Neural progenitor cell (in vitro differentiated cells): ENCODE measurements at regions not wholly inside any gene's neighbourhood (a gene's known extent, or its start where the extent isn't known, plus 50 kb on each side); places are given as distances from the start of the nearest gene placed in this dataset.

Experiments
- DNase-seq: peaks from one replicate; pipeline ENCODE4 v3.0.0-alpha.2; 2016; ENCODE audit warnings: low spot score
- H2AFZ ChIP-seq: fragments of 200-600 bp; sonication (generic); replicated peaks from 2 replicates; pipeline ENCODE4 v1.6.1; 2016; ENCODE audit warnings: antibody characterized with exemption
- H3F3A ChIP-seq: fragments of 200-600 bp; sonication (generic); 2 replicates; pipeline ENCODE4 v1.6.1; 2016; ENCODE audit warnings: antibody characterized with exemption, low read depth
- H3K27ac ChIP-seq: fragments of 200-600 bp; sonication (generic); 2 replicates; pipeline ENCODE4 v1.5.1; 2016; ENCODE audit warnings: mild to moderate bottlenecking
- H3K27me3 ChIP-seq: fragments of 200-600 bp; sonication (generic); 2 replicates; pipeline ENCODE4 v1.6.1; 2016; ENCODE audit warnings: mild to moderate bottlenecking, moderate library complexity
- H3K36me3 ChIP-seq: fragments of 200-600 bp; sonication (generic); 2 replicates; pipeline ENCODE4 v1.5.1; 2016
- H3K4me1 ChIP-seq: fragments of 200-600 bp; sonication (generic); 2 replicates; pipeline ENCODE4 v1.6.1; 2016; ENCODE audit warnings: mixed run types
- H3K4me2 ChIP-seq: fragments of 200-600 bp; sonication (generic); 2 replicates; pipeline ENCODE4 v1.6.1; 2016
- H3K4me3 ChIP-seq: fragments of 200-600 bp; sonication (generic); 2 replicates; pipeline ENCODE4 v1.5.1; 2016
- H3K79me2 ChIP-seq: fragments of 200-600 bp; sonication (generic); 2 replicates; pipeline ENCODE4 v1.6.1; 2016; ENCODE audit warnings: low read depth
- H3K9ac ChIP-seq: fragments of 200-600 bp; sonication (generic); 2 replicates; pipeline ENCODE4 v1.6.1; 2016
- H3K9me3 ChIP-seq: fragments of 200-600 bp; sonication (generic); 2 replicates; pipeline ENCODE4 v1.5.1; 2016; ENCODE audit warnings: low read depth
- H4K20me1 ChIP-seq: fragments of 200-600 bp; sonication (generic); 2 replicates; pipeline ENCODE4 v1.6.1; 2016; ENCODE audit warnings: low read depth
- H3K27ac Mint-ChIP-seq: 3 replicates; pipeline ENCODE4 v1.8.0; 2021; ENCODE audit warnings: mixed read lengths
- H3K27me3 Mint-ChIP-seq: 2 replicates; pipeline ENCODE4 v1.8.0; 2022; ENCODE audit warnings: low read depth, mild to moderate bottlenecking, inconsistent platforms, moderate library complexity, mixed read lengths; ENCODE audit not compliant: insufficient read depth
- H3K36me3 Mint-ChIP-seq: 3 replicates; pipeline ENCODE4 v1.8.0; 2021; ENCODE audit warnings: mixed read lengths
- H3K4me1 Mint-ChIP-seq: 3 replicates; pipeline ENCODE4 v1.8.0; 2021; ENCODE audit warnings: mixed read lengths
- H3K4me3 Mint-ChIP-seq: 3 replicates; pipeline ENCODE4 v1.8.0; 2021; ENCODE audit warnings: mild to moderate bottlenecking, moderate library complexity, mixed read lengths
- H3K9me3 Mint-ChIP-seq: 3 replicates; pipeline ENCODE4 v1.8.0; 2020; ENCODE audit warnings: mixed read lengths
- EZH2 ChIP-seq: fragments of 200-600 bp; sonication (generic); IDR thresholded peaks from 2 replicates; pipeline ENCODE4 v1.6.1; 2017; ENCODE audit warnings: antibody characterized with exemption, mild to moderate bottlenecking, moderate library complexity
- EZH2phosphoT487 ChIP-seq: fragments of 200-600 bp; sonication (generic); IDR thresholded peaks from 2 replicates; pipeline ENCODE4 v1.6.1; 2017; ENCODE audit warnings: antibody characterized with exemption
- TF ChIP-seq, protein P1 (sequence below): fragments of 200-600 bp; sonication (generic); IDR thresholded peaks from 2 replicates; pipeline ENCODE4 v1.5.1; 2017; ENCODE audit warnings: antibody characterized with exemption, mild to moderate bottlenecking

- Histone ChIP-seq H3K9ac (no peak overlapping the region), H3K4me3 (no peak overlapping the region), H3F3A (no peaks in the 10 kb centered on the region), H3K9me3 (peaks cover 14% of the 10 kb centered on the region), H3K27me3 (no peaks in the 10 kb centered on the region), H3K79me2 (no peaks in the 10 kb centered on the region), H3K27ac (no peak overlapping the region), H2AFZ (no peak overlapping the region), H3K4me2 (no peak overlapping the region), H4K20me1 (no peaks in the 10 kb centered on the region), H3K4me1 (no peaks in the 10 kb centered on the region), H3K36me3 (peaks cover 11% of the 10 kb centered on the region)
- Mint-ChIP-seq H3K27me3 (no peaks in the 10 kb centered on the region), H3K36me3 (no peaks in the 10 kb centered on the region), H3K9me3 (peaks cover 23% of the 10 kb centered on the region), H3K4me1 (peaks cover 8% of the 10 kb centered on the region), H3K4me3 (no peak overlapping the region), H3K27ac (no peak overlapping the region)
- DNase-seq, result no peak
- TF ChIP-seq EZH2phosphoT487 (no peak), EZH2 (no peak)
- TF ChIP-seq, protein P1, sequence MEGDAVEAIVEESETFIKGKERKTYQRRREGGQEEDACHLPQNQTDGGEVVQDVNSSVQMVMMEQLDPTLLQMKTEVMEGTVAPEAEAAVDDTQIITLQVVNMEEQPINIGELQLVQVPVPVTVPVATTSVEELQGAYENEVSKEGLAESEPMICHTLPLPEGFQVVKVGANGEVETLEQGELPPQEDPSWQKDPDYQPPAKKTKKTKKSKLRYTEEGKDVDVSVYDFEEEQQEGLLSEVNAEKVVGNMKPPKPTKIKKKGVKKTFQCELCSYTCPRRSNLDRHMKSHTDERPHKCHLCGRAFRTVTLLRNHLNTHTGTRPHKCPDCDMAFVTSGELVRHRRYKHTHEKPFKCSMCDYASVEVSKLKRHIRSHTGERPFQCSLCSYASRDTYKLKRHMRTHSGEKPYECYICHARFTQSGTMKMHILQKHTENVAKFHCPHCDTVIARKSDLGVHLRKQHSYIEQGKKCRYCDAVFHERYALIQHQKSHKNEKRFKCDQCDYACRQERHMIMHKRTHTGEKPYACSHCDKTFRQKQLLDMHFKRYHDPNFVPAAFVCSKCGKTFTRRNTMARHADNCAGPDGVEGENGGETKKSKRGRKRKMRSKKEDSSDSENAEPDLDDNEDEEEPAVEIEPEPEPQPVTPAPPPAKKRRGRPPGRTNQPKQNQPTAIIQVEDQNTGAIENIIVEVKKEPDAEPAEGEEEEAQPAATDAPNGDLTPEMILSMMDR, result no peak
Observed at GRCh38 chr16:73735954-73736353, 560.7 kb upstream of the PSMD7 start.

DNA sequence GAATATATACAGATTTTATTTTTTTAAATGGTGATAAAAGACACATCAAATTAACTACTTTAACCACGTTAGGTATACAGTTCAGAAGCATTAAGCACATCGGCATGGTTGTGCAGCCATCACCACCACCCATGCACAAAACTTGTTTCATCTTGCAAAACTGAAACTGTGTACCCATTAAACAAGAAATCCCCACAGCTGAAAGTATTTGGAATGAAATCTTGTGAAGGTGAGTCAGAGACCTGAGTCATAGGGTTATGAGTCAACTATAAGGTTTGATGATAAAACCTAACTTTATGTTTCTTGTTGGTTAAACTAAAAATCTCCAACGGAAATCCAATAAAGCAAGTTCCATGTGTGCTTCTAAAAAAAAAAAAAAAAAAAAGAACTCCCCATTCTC is 561.6 kb upstream of the PSMD7 start:
- TF ChIP-seq EZH2phosphoT487 (no peak), EZH2 (no peak)
- TF ChIP-seq, protein P1, result no peak

DNA sequence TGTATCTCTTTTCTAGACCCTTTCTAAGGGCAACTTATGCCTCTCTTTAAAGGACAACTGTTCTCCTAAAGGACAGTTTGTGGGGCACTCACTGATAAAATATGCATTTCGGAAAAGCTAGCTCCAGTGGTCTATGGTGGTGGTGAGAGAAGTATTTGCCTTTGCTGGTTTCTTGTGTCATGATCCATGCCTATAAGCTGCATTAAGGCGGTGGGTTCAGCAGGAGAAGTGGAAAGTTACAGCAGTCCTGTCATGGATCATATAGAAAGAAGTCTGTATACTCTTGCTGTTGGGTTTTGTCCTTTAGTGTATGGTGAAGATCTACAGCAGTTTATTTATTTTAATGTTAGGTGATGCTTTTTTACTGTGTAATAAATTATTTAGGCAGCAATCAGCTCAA is 563.9 kb upstream of the PSMD7 start:
- Histone ChIP-seq H3K4me2 (no peak overlapping the region), H3K27me3 (no peaks in the 10 kb centered on the region), H3K9me3 (peaks cover 14% of the 10 kb centered on the region), H3F3A (no peaks in the 10 kb centered on the region), H4K20me1 (no peaks in the 10 kb centered on the region), H3K36me3 (peaks cover 11% of the 10 kb centered on the region), H3K79me2 (no peaks in the 10 kb centered on the region), H2AFZ (no peak overlapping the region), H3K4me1 (no peaks in the 10 kb centered on the region), H3K4me3 (no peak overlapping the region), H3K9ac (no peak overlapping the region), H3K27ac (no peak overlapping the region)
- Mint-ChIP-seq H3K4me3 (no peak overlapping the region), H3K36me3 (no peaks in the 10 kb centered on the region), H3K9me3 (peaks cover 20% of the 10 kb centered on the region), H3K27ac (no peak overlapping the region), H3K27me3 (no peaks in the 10 kb centered on the region), H3K4me1 (peaks cover 3% of the 10 kb centered on the region)
- no peak for TF ChIP-seq EZH2
- TF ChIP-seq, protein P1, result no peak
- no peak for TF ChIP-seq EZH2phosphoT487
- no peak for DNase-seq

More for the DNA sequence above, 561.6 kb upstream of the PSMD7 start:
- no peaks in the 10 kb centered on the region for H3K27me3 Mint-ChIP-seq
- no peaks in the 10 kb centered on the region for H3K4me1 ChIP-seq
- no peak overlapping the region for H2AFZ ChIP-seq
- H3K9ac ChIP-seq, result no peak overlapping the region
- peaks cover 14% of the 10 kb centered on the region for H3K9me3 ChIP-seq
- H3K4me3 ChIP-seq, result no peak overlapping the region
- no peaks in the 10 kb centered on the region for H4K20me1 ChIP-seq
- peaks cover 11% of the 10 kb centered on the region for H3K36me3 ChIP-seq
- H3K36me3 Mint-ChIP-seq, result no peaks in the 10 kb centered on the region
- no peak overlapping the region for H3K4me3 Mint-ChIP-seq
- no peaks in the 10 kb centered on the region for H3K79me2 ChIP-seq
- H3F3A ChIP-seq, result no peaks in the 10 kb centered on the region
- H3K4me2 ChIP-seq, result no peak overlapping the region
- H3K27ac Mint-ChIP-seq, result no peak overlapping the region
- peaks cover 8% of the 10 kb centered on the region for H3K4me1 Mint-ChIP-seq
- DNase-seq, result no peak
- H3K27me3 ChIP-seq, result no peaks in the 10 kb centered on the region
- H3K9me3 Mint-ChIP-seq, result peaks cover 24% of the 10 kb centered on the region
- H3K27ac ChIP-seq, result no peak overlapping the region
